Jurkat, Clone E6-1 (cell line): ENCODE measurements at regions not wholly inside any gene's neighbourhood (a gene's known extent, or its start where the extent isn't known, plus 50 kb on each side); places are given as distances from the start of the nearest gene placed in this dataset.
"Not testable (repeated sequence)": the region's sequence is repeated elsewhere in the genome, so short reads cannot be mapped to it uniquely, and the experiment has no call there.

Experiments
- DNase-seq: peaks from one replicate; pipeline ENCODE4 v3.0.0-alpha.2; 2011; ENCODE audit warnings: low read depth, low spot score
- H3K4me3 ChIP-seq: 2 replicates; pipeline ENCODE4 v1.5.1; 2011; ENCODE audit warnings: mild to moderate bottlenecking, low read length, control low read depth, moderate library complexity

- no peak overlapping the region for H3K4me3 ChIP-seq
- no peak for DNase-seq
These were observed 335.7 kb downstream of the SFMBT2 start for GRCh38 chr10:7075110-7075509.

- DNase-seq: peak; percentile 17
- no peak overlapping the region for H3K4me3 ChIP-seq
These were observed 339.4 kb downstream of the SFMBT2 start for GRCh38 chr10:7071421-7071820.

DNA sequence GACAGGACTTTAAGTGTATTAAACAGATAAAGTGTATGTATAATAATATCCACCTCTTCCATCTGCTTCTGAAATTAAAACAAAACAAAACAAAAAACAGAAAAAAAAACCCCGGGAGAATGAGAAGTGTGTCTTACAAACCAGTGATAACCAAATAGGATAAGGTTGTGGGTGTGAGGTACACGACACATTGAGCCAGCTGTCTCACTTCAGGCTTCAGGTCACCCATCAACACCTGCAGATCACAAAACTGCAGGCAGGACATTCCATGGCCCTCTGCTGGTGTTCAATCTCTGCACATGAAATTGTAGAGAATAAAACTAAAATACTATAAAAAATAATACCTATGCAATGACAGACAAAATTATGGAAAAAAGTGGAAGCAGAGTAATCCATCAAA, 339.9 kb downstream of the SFMBT2 start:
- DNase-seq: peak; percentile 51
- no peak overlapping the region for H3K4me3 ChIP-seq

DNA sequence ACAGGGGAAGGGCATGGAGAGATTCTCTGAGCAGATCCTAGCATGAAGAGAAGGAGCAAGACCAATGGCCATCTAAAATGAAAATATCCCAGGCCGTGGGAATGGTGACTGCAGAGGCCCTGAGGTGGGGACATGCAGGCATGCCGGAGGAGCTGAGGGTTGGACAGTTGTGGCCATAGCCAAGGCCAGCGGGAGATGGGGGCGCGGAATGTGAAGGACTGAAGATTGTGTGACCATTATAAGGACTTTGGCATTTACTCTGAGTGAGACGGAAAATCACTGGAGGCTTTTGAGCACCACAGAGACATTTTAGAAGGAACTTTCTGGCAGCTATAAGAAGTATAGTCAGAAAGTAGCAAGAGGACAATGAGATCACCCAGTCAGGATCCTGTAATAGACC, 341.1 kb downstream of the SFMBT2 start:
- no peak for DNase-seq

GRCh38 chr10:7056216-7056615, 354.6 kb downstream of the SFMBT2 start:
- H3K4me3 ChIP-seq: no peak overlapping the region
- DNase-seq: no peak

More for the DNA sequence above, 341.1 kb downstream of the SFMBT2 start:
- no peak overlapping the region for H3K4me3 ChIP-seq

GRCh38 chr10:7054915-7055314, 355.9 kb downstream of the SFMBT2 start:
- no peak overlapping the region for H3K4me3 ChIP-seq
- no peak for DNase-seq

GRCh38 chr10:7053195-7053594, 357.6 kb downstream of the SFMBT2 start:
- no peak overlapping the region for H3K4me3 ChIP-seq
- no peak for DNase-seq

DNA sequence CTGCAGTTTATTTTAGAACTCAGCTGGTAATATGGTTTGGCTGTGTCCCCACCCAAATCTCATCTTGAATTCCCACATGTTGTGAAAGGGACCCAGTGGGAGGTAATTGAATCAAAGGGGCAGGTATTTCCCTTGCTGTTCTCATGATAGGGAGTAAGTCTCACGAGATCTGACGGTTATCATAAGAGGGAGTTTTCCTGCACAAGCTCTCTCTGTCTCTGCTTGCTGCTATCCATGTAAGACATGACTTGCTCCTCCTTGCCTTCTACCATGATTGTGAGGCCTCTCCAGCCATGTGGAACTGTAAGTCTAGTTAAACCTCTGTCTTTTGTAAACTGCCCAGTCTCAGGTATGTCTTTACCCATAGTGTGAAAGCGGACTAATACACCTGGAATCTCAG, 360.8 kb downstream of the SFMBT2 start:
- not testable (repeated sequence) for DNase-seq, H3K4me3 ChIP-seq

DNA sequence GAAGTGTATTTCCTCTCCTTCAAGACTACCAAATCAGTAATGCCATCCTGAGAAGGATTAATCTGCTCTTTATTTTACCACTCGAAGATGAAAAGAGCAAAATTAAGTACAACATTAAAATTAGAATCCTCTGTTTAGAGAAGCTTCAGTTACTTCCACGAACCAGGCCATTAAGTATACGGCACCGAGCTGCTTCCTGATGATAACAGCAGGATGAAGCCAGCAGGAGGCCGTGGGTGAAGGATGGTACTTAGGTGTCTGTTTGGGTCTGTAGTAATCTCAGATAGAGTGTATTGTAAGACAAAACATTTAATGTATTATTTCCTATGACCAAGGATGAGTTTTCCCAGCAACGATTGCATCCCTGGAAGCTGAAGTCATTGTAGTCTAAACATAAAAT, 362.8 kb downstream of the SFMBT2 start:
- DNase-seq: no peak
- no peak overlapping the region for H3K4me3 ChIP-seq

DNA sequence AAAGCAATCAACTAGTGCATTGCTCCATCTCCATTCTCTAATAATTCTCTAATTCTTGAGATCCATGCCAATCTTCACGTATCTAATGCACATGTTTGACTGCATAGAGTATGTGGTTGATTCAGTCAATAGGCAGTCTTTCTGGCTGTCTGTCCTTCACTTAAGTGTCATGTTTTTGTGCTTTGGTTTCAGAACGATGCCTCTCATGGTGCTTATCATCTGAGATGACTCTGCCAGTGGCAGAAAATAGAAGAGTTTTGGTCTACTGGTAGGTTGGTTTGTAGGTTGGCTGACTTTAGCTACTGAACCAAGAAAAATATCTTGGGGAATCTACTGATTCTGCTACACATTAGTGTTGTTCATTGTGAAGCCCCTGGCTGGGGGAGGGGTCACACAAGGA, 364.2 kb downstream of the SFMBT2 start:
- no peak overlapping the region for H3K4me3 ChIP-seq
- no peak for DNase-seq

- DNase-seq: peak; percentile 91
- H3K4me3 ChIP-seq: no peak overlapping the region
These were observed 364.8 kb downstream of the SFMBT2 start for GRCh38 chr10:7045891-7046599.

DNA sequence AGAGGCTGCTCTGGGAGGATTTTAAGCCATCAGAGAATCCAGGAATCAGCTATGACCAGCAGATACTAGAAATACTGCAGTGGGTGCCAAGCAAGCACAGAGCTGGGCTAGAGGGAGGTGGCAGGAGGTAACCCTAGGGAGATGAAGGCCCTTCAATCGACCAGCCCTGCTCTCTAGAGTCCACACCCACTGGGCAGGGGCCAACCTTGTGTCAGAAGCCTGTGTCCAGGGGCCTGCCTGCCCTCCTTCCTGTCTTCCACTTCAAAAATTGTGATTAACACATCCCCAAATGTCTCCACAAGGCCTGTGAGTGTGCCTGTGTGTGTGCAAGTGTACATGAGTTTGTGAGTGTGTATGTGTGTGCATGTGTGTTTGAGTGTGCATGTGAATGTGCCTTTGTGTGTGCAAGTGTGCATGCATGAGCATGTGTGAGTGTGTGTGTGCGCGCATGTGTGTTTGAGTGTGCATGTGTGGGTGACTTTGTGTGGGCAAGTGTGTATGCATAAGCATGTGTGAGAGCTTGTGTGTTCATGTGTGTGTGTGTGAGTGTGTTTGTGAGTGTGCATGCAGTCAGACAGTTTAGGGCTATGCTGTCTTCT, 367.7 kb downstream of the SFMBT2 start:
- DNase-seq: no peak

DNA sequence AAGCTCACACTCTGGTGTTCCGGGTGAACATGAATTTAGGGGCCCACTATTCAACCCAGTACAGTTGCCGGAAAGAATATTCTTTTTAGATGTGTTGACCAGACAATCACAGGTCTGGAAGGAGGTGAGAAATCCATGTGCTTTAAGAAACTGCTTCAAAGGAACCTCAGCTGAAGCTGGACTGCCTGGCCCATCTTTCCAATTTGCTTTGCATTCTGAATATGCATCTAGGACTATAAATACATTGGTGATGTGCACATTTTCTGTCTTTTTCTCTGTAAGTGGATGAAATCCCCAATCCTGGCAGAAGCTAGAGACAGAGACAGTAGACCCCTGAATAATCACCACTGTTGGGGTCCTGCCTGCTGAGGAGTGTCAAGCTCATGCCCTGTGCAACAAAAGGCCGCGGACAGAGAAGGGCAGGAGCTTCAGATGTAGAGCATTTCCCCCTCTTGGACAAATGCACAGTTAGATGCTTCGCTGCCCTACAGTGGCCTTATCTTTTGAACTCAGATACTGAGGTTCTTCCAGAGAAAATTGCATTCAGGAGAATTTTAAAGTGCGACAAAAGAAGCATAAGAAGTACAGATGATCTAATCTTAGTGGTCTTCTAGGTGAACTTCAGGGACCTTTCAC, 368.3 kb downstream of the SFMBT2 start:
- H3K4me3 ChIP-seq: no peak overlapping the region
- no peak for DNase-seq

More for the DNA sequence above, 367.7 kb downstream of the SFMBT2 start:
- no peak overlapping the region for H3K4me3 ChIP-seq

- no peak overlapping the region for H3K4me3 ChIP-seq
- DNase-seq: no peak
These were observed 368.8 kb downstream of the SFMBT2 start for GRCh38 chr10:7042000-7042399.

- DNase-seq: no peak
- no peak overlapping the region for H3K4me3 ChIP-seq
These were observed 370.2 kb downstream of the SFMBT2 start for GRCh38 chr10:7040681-7041080.

- no peak overlapping the region for H3K4me3 ChIP-seq
- DNase-seq: no peak
These were observed 371.0 kb downstream of the SFMBT2 start for GRCh38 chr10:7039859-7040258.

GRCh38 chr10:7038416-7038815, 372.4 kb downstream of the SFMBT2 start:
- no peak for DNase-seq
- H3K4me3 ChIP-seq: no peak overlapping the region

DNA sequence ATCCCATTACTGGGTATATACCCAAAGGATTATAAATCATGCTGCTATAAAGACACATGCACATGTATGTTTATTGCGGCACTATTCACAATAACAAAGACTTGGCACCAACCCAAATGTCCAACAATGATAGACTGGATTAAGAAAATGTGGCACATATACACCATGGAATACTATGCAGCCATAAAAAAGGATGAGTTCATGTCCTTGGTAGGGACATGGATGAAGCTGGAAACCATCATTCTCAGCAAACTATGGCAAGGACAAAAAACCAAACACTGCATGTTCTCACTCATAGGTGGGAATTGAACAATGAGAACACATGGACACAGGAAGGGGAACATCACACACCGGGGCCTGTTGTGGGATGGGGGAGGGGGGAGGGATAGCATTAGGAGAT, 373.4 kb downstream of the SFMBT2 start:
- not testable (repeated sequence) for DNase-seq, H3K4me3 ChIP-seq

- no peak for DNase-seq
- H3K4me3 ChIP-seq: no peak overlapping the region
These were observed 373.9 kb downstream of the SFMBT2 start for GRCh38 chr10:7036951-7037350.

DNA sequence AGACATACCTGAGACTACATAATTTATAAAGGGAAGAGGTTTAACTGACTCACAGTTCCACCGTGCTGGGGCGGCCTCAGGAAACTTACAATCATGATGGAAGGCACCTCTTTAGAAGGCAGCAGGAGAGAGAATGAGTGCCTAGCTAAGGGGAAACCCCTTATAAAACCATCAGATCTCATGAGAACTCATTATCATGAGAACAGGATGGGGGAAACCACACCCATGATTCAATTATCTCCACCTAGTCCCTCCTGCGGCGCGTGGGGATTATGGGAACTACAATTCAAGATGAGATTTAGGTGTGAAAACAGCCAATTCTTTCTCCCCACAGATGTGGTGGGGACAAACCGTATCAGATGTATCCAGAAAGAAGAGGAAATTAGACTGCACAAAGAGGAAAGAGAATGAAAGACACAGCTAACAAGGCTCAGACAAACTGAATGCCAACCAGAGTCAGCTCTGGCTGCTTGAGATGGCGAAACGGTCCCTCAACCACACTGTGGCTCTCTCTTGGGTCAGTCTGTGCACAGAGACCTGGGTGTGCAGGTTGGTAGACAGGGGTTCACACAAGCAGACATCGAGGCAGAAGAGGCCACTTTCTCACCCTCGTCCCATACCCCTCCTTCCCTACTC, 375.6 kb downstream of the SFMBT2 start:
- H3K4me3 ChIP-seq: no peak overlapping the region
- DNase-seq: peak; percentile 87
